K562 (cell line): ENCODE measurements at regions not wholly inside any gene's neighbourhood (a gene's known extent, or its start where the extent isn't known, plus 50 kb on each side); places are given as distances from the start of the nearest gene placed in this dataset.
A peak's percentile ranks its signal among the peaks of the same experiment; 100 is the strongest.

ENCODE experiments used
- ATAC-seq: fragments of 200-7000 bp; cut with Tn5 transposase; 3 replicates; pipeline ENCODE4 v1.9.1; 2020; ENCODE audit warnings: moderate library complexity
- BruUV-seq: library from RNA; stranded (reverse); fragments of 400-500 nt; replicated peaks from 2 replicates; lab custom pipeline; 2021; lab: Mats Ljungman, UMichigan
- CTCF ChIA-PET: fragments of 300-600 bp; formaldehyde crosslinking; extraction: SDS; loops from one replicate; lab custom pipeline; 2021; ENCODE audit warnings: low intra/inter-chr PET ratio; lab: Yijun Ruan, JAX
- POLR2A ChIA-PET: fragments of 300-600, 350-650 bp; sonication (Branson Sonifier 250); formaldehyde crosslinking; extraction: SDS; loops from one replicate; lab custom pipeline; 2021; ENCODE audit warnings: antibody characterized with exemption, inconsistent platforms; lab: Yijun Ruan, JAX
- DNase-seq, 4 experiments: peaks; one replicate each; pipeline versions ENCODE4 v3.0.0 to v3.0.0-alpha.2; 2011 to 2018; ENCODE audit warnings: low spot score in 3 of 4, mixed read lengths in 3 of 4; ENCODE audit errors: extremely low read depth in 1 of 4
- FAIRE-seq: peaks from 2 replicates; lab custom pipeline; 2011; peaks lifted over from hg19 to GRCh38; lab: Jason Lieb, UNC
- H2AFZ ChIP-seq: 2 replicates; pipeline ENCODE4 v1.6.0; 2011; ENCODE audit warnings: low read depth, low read length, control low read depth, inconsistent platforms
- H3K27ac ChIP-seq: fragments of 200-600 bp; 3 replicates; pipeline ENCODE4 v1.8.0; 2011; ENCODE audit warnings: low read depth, mild to moderate bottlenecking, control low read depth, inconsistent platforms, low read length, moderate library complexity, mixed read lengths; ENCODE audit errors: extremely low read depth
- H3K27me3 ChIP-seq, 2 experiments: fragments of 300-600 bp in 1 of 2; 2 replicates in 1 of 2; 3 replicates in 1 of 2; pipeline versions ENCODE4 v1.6.0 to v1.8.0; 2011; ENCODE audit warnings: inconsistent platforms in 2 of 2, low read length in 2 of 2, mild to moderate bottlenecking in 1 of 2, mixed read lengths in 1 of 2, moderate library complexity in 1 of 2; ENCODE audit not compliant: control insufficient read depth in 2 of 2, insufficient read depth in 2 of 2
- H3K36me3 ChIP-seq: fragments of 300-600 bp; 3 replicates; pipeline ENCODE4 v1.8.0; 2011; ENCODE audit warnings: mild to moderate bottlenecking, low read length, inconsistent platforms; ENCODE audit not compliant: control insufficient read depth, insufficient read depth
- H3K4me1 ChIP-seq, 2 experiments: fragments of 200-600 bp in 1 of 2; replicated peaks in 1 of 2; 2 replicates in 1 of 2; 3 replicates in 1 of 2; pipeline versions ENCODE4 v1.5.1 to v1.8.0; 2011; ENCODE audit warnings: inconsistent platforms in 2 of 2, low read length in 2 of 2, mild to moderate bottlenecking in 1 of 2, mixed read lengths in 1 of 2, moderate library complexity in 1 of 2; ENCODE audit not compliant: control insufficient read depth in 2 of 2, insufficient read depth in 2 of 2
- H3K4me2 ChIP-seq: 2 replicates; pipeline ENCODE4 v1.6.1; 2011; ENCODE audit warnings: low read length, control low read depth, inconsistent platforms, mixed read lengths; ENCODE audit not compliant: insufficient read depth
- H3K4me3 ChIP-seq: fragments of 200-600 bp; sonication (generic), shearing (Covaris generic); 2 replicates; pipeline ENCODE4 v1.5.1; 2016; ENCODE audit warnings: control low read depth, inconsistent platforms
- H3K79me2 ChIP-seq: fragments of 200-600 bp; 3 replicates; pipeline ENCODE4 v1.8.0; 2011; ENCODE audit warnings: low read length, inconsistent platforms; ENCODE audit not compliant: control insufficient read depth, insufficient read depth
- H3K9ac ChIP-seq, 2 experiments: 2 replicates each; pipeline versions ENCODE4 v1.6.0 to v1.6.1; 2011; ENCODE audit warnings: low read depth in 2 of 2, low read length in 2 of 2, control low read depth in 1 of 2, inconsistent platforms in 1 of 2, mild to moderate bottlenecking in 1 of 2, mixed read lengths in 1 of 2; ENCODE audit not compliant: insufficient read depth in 1 of 2
- H3K9me1 ChIP-seq: one replicate; pipeline ENCODE4 v1.6.0; 2011; ENCODE audit warnings: inconsistent platforms, mild to moderate bottlenecking, low read length, moderate library complexity; ENCODE audit not compliant: control insufficient read depth, insufficient read depth
- H3K9me3 ChIP-seq: replicated peaks from 2 replicates; pipeline ENCODE4 v1.5.1; 2011; ENCODE audit warnings: low read depth, low read length, inconsistent platforms; ENCODE audit not compliant: control insufficient read depth, insufficient read depth
- H4K20me1 ChIP-seq: replicated peaks from 2 replicates; pipeline ENCODE4 v1.6.1; 2011; ENCODE audit warnings: low read length, inconsistent platforms, mixed read lengths; ENCODE audit not compliant: control insufficient read depth, insufficient read depth
- AFF1 ChIP-seq, 2 experiments: fragments of 450-650 bp; IDR thresholded peaks; 2 replicates each; pipeline ENCODE4 v1.6.1; 2018; ENCODE audit warnings: mild to moderate bottlenecking in 2 of 2, low read depth in 1 of 2; ENCODE audit not compliant: partially characterized antibody in 2 of 2
- CBX3 ChIP-seq, 2 experiments: IDR thresholded peaks; 1 replicate in 1 of 2; 2 replicates in 1 of 2; pipeline ENCODE4 v1.6.1; 2012; ENCODE audit warnings: inconsistent platforms in 2 of 2, low read length in 2 of 2, borderline replicate concordance in 1 of 2, control low read depth in 1 of 2
- CBX5 ChIP-seq: IDR thresholded peaks from 2 replicates; pipeline ENCODE4 v1.6.1; 2014; ENCODE audit warnings: low read depth, borderline replicate concordance
- GATA2 ChIP-seq: sonication (generic); formaldehyde crosslinking; IDR thresholded peaks from 2 replicates; pipeline ENCODE4 v1.4.0; 2020; ENCODE audit warnings: mild to moderate bottlenecking, missing genetic modification reagents
- JUND ChIP-seq, 2 experiments: IDR thresholded peaks; 2 replicates in 1 of 2; 3 replicates in 1 of 2; pipeline ENCODE4 v1.6.1; 2011; ENCODE audit warnings: borderline replicate concordance in 2 of 2, low read depth in 2 of 2, low read length in 2 of 2, improper control_type of control experiment in 1 of 2, missing biosample characterization in 1 of 2, missing genetic modification characterization in 1 of 2, missing genetic modification reagents in 1 of 2
- KAT2B ChIP-seq: IDR thresholded peaks from one replicate; pipeline ENCODE4 v1.6.1; 2012; ENCODE audit warnings: low read depth, mild to moderate bottlenecking, control low read depth, inconsistent platforms, low read length, moderate library complexity
- TRIM24 ChIP-seq, 2 experiments: fragments of 450-650 bp; IDR thresholded peaks; 2 replicates each; pipeline ENCODE4 v1.6.1; 2016
- YY1 ChIP-seq, 3 experiments: IDR thresholded peaks; 2 replicates each; pipeline ENCODE4 v1.6.1; 2011; ENCODE audit warnings: low read length in 2 of 3, mild to moderate bottlenecking in 2 of 3, moderate library complexity in 2 of 3, borderline replicate concordance in 1 of 3, control low read depth in 1 of 3, low read depth in 1 of 3; ENCODE audit not compliant: insufficient read depth in 3 of 3, insufficient replicate concordance in 2 of 3, control insufficient read depth in 1 of 3, insufficient read length in 1 of 3; ENCODE audit errors: extremely low read depth in 1 of 3
- ZBTB1 ChIP-seq: sonication (generic); formaldehyde crosslinking; IDR thresholded peaks from 2 replicates; pipeline ENCODE4 v1.8.1; 2023; ENCODE audit warnings: missing genetic modification reagents, low read depth, mild to moderate bottlenecking, borderline replicate concordance
- ZBTB11 ChIP-seq, 3 experiments: fragments of 200-800 bp in 1 of 3; fragments of 250-450 bp in 1 of 3; fragments of 450-650 bp in 1 of 3; sonication (Bioruptor Pico) in 1 of 3; sonication (Bioruptor generic) in 1 of 3; formaldehyde crosslinking in 1 of 3; IDR thresholded peaks; 2 replicates each; pipeline versions ENCODE4 v1.6.1 to v1.8.0; 2016 to 2022; ENCODE audit warnings: mild to moderate bottlenecking in 2 of 3, missing genetic modification characterization in 2 of 3, missing compliant biosample characterization in 1 of 3, moderate library complexity in 1 of 3
- ZNF311 ChIP-seq: fragments of 250-450 bp; sonication (Bioruptor Pico); IDR thresholded peaks from 2 replicates; pipeline ENCODE4 v1.4.0; 2020; ENCODE audit warnings: mild to moderate bottlenecking, moderate library complexity
- WGBS: fragments of 100-300 bp; shearing (Covaris generic); methylation state at CpG from one replicate; pipeline ENCODE4 v1.1.6; 2016; ENCODE audit warnings: low coverage, mixed read lengths; ENCODE audit not compliant: insufficient coverage; ENCODE audit errors: missing lambda C conversion rate; 5-methylcytosine and 5-hydroxymethylcytosine counted together
- in situ Hi-C: fragments of 300-500 bp; cut with MboI; formaldehyde crosslinking; loops from 4 replicates; pipeline ENCODE4 v1.15.0; 2018; ENCODE audit warnings: inconsistent platforms, mixed read lengths
- intact Hi-C: fragments of 100-400 bp; cut with micrococcal nuclease; formaldehyde crosslinking; loops from 2 replicates; pipeline ENCODE4 v1.14.2; 2022

GRCh38 chr10:15457382-15457781, 86.3 kb upstream of the FAM171A1 start:
- Histone ChIP-seq H3K4me3 (no peak overlapping the region), H3K4me1 (peaks cover 6 to 40% of the 10 kb centered on the region in 2 experiments; a peak in 4 of 5 replicates), H3K9me3 (peaks cover 16% of the 10 kb centered on the region), H3K79me2 (no peaks in the 10 kb centered on the region), H2AFZ (no peak overlapping the region), H4K20me1 (no peaks in the 10 kb centered on the region), H3K4me2 (no peak overlapping the region), H3K27me3 (no peaks in the 10 kb centered on the region), H3K9ac (no peak overlapping the region), H3K9me1 (no peaks in the 10 kb centered on the region), H3K27ac (no peak overlapping the region), H3K36me3 (no peaks in the 10 kb centered on the region; the same call in 2 of the 3 replicates)
- DNase-seq (no peak), ATAC-seq (no peak), FAIRE-seq (no peak)
- intact Hi-C loops: no loop called here
- no TSS peak for BruUV-seq
- POLR2A ChIA-PET: no interaction called here
- in situ Hi-C loops: no loop called here
- CTCF ChIA-PET: no interaction called here
- WGBS: 85% methylated on average over 5 of the region's 5 CpGs
- TF ChIP-seq CBX3 (IDR thresholded peaks at IDR 0.05; ENCODE audit: borderline replicate concordance in 1 of 2, low read length in 2 of 2) (peak in 1 of 2 experiments; percentile 80; a peak in 1 of 3 replicates), CBX5 (0 out of 2 replicates have a peak, but pooled peaks have one; percentile 55), ZNF311 (CRISPR knock-in tag) (peak; percentile 71; the same call in 1 of the 2 replicates), ZBTB1 (no peak), TRIM24 (IDR thresholded peaks at IDR 0.05) (peak; percentile 67 to 86; a peak in 3 of 4 replicates), ZBTB11 (CRISPR knock-in tag; IDR thresholded peaks at IDR 0.05) (no peak), GATA2 (CRISPR knock-in tag) (0 out of 2 replicates have a peak, but pooled peaks have one; percentile 22), KAT2B (no peak), JUND (IDR thresholded peaks at IDR 0.05; ENCODE audit: borderline replicate concordance, low read depth, low read length) (no peak), JUND (tag; IDR thresholded peaks at IDR 0.05; ENCODE audit: borderline replicate concordance, low read depth, low read length) (peak; percentile 56; the same call in 1 of the 3 replicates), YY1 (IDR thresholded peaks at IDR 0.05; ENCODE audit: borderline replicate concordance in 1 of 3, control insufficient read depth in 1 of 3, extremely low read depth in 1 of 3, insufficient read depth in 3 of 3, insufficient read length in 1 of 3, insufficient replicate concordance in 2 of 3, low read depth in 1 of 3, low read length in 2 of 3) (peak; percentile 25 to 88 (median 44)), AFF1 (IDR thresholded peaks at IDR 0.05; ENCODE audit: low read depth in 1 of 2, partially characterized antibody in 2 of 2) (peak in 1 of 2 experiments; percentile 25)
